Transverse colon (tissue), 3 donors: ENCODE measurements at regions not wholly inside any gene's neighbourhood (a gene's known extent, or its start where the extent isn't known, plus 50 kb on each side); places are given as distances from the start of the nearest gene placed in this dataset.

Experiments
- CTCF ChIP-seq, 5 experiments: fragments of 200-600 bp in 3 of 5; fragments of 450-650 bp in 2 of 5; sonication (generic) in 3 of 5; IDR thresholded peaks; 1 replicate in 2 of 5; 2 replicates in 3 of 5; pipeline ENCODE4 v1.5.1; 2016 to 2017; ENCODE audit warnings: antibody characterized with exemption in 5 of 5, inconsistent platforms in 3 of 5, mild to moderate bottlenecking in 2 of 5, moderate library complexity in 1 of 5
- EP300 ChIP-seq: sonication (generic); formaldehyde crosslinking; IDR thresholded peaks from one replicate; pipeline ENCODE4 v1.6.1; 2017; ENCODE audit warnings: antibody characterized with exemption, low read depth

- TF ChIP-seq CTCF (IDR thresholded peaks at IDR 0.05) (no peak), EP300 (no peak)
Measured at GRCh38 chr20:12054556-12054955, 136.9 kb downstream of the BTBD3 start.
